BJ (cell line): ENCODE measurements at regions not wholly inside any gene's neighbourhood (a gene's known extent, or its start where the extent isn't known, plus 50 kb on each side); places are given as distances from the start of the nearest gene placed in this dataset.

Source experiments
- CTCF ChIA-PET: fragments of 350-600 bp; formaldehyde crosslinking; extraction: SDS; loops from one replicate; lab custom pipeline; 2021; ENCODE audit warnings: antibody characterized with exemption, inconsistent platforms; lab: Yijun Ruan, JAX
- POLR2A ChIA-PET: fragments of 300-600 bp; sonication (Branson Sonifier 250); formaldehyde crosslinking; extraction: SDS; loops from one replicate; lab custom pipeline; 2021; ENCODE audit warnings: antibody characterized with exemption; lab: Charles Lee
- DNase-seq: peaks from one replicate; pipeline ENCODE4 v3.0.0-alpha.2; 2011; ENCODE audit warnings: low read depth
- H3K27me3 ChIP-seq: 2 replicates; pipeline ENCODE4 v1.6.0; 2011; ENCODE audit warnings: low read length; ENCODE audit not compliant: control insufficient read depth, insufficient read depth
- H3K36me3 ChIP-seq: 2 replicates; pipeline ENCODE4 v1.5.1; 2011; ENCODE audit warnings: low read length; ENCODE audit not compliant: control insufficient read depth, insufficient read depth
- H3K4me3 ChIP-seq: 2 replicates; pipeline ENCODE4 v1.5.1; 2011; ENCODE audit warnings: low read depth, mild to moderate bottlenecking, control low read depth, low read length
- TF ChIP-seq, protein P1 (sequence below): IDR thresholded peaks from 2 replicates; pipeline ENCODE4 v1.5.1; 2011; ENCODE audit warnings: low read depth, mild to moderate bottlenecking, control low read depth, inconsistent platforms, low read length, moderate library complexity; ENCODE audit not compliant: insufficient read depth

DNA sequence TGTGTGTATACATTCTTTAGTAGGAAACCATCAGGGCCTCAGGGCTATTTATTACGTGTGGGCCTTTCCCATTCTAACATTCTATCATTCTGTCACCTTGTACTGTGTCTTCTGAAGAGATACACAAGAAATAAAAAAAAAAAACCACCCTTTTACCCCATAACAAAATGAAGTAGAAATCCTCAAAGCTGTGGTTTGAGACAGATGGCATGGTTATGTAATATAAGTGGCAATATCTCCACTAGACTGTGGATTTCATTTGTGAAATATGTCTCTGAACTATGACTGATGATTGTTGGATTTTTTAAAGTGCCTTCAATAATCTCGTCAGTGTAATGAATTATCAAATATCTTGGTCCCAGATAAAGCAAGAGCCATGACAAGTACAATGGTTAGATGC is 150.0 kb upstream of the BLID start:
- H3K36me3 ChIP-seq: no peaks in the 10 kb centered on the region
- DNase-seq: no peak
- POLR2A ChIA-PET: no interaction called here
- CTCF ChIA-PET: no interaction called here
- H3K27me3 ChIP-seq: peaks cover 2% of the 10 kb centered on the region; the same call in 1 of the 2 replicates
- TF ChIP-seq, protein P1, sequence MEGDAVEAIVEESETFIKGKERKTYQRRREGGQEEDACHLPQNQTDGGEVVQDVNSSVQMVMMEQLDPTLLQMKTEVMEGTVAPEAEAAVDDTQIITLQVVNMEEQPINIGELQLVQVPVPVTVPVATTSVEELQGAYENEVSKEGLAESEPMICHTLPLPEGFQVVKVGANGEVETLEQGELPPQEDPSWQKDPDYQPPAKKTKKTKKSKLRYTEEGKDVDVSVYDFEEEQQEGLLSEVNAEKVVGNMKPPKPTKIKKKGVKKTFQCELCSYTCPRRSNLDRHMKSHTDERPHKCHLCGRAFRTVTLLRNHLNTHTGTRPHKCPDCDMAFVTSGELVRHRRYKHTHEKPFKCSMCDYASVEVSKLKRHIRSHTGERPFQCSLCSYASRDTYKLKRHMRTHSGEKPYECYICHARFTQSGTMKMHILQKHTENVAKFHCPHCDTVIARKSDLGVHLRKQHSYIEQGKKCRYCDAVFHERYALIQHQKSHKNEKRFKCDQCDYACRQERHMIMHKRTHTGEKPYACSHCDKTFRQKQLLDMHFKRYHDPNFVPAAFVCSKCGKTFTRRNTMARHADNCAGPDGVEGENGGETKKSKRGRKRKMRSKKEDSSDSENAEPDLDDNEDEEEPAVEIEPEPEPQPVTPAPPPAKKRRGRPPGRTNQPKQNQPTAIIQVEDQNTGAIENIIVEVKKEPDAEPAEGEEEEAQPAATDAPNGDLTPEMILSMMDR: no peak
- no peak overlapping the region for H3K4me3 ChIP-seq

DNA sequence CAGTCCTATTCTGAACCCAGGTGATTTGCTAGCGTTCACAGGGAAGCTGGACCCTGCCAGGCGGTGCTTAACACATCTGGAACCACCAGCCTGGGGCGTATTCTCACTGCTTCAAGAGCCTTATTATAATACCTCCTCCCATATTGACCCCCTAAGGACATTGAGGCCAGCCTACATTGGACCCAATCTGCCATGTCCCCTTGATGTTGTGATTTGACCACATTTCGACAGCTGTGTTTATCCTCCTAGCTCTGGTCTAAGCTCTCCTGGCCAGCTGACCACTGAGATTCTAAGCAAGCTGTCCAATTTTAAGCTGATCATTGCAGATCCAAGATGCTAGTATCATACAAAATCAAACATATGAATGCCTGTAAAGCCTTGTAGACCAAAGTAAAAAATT is 148.1 kb upstream of the BLID start:
- peaks cover 2% of the 10 kb centered on the region; the same call in 1 of the 2 replicates for H3K27me3 ChIP-seq
- H3K4me3 ChIP-seq: no peak overlapping the region
- CTCF ChIA-PET: interaction anchor here (0.5 to 2.7 kb wide), 3 partner anchors 13 to 224 kb away, joined by 3 to 8 read pairs (median 3); no protein-coding TSS in a partner anchor
- H3K36me3 ChIP-seq: no peaks in the 10 kb centered on the region
- TF ChIP-seq, protein P1: no peak
- DNase-seq: no peak
- POLR2A ChIA-PET: no interaction called here

DNA sequence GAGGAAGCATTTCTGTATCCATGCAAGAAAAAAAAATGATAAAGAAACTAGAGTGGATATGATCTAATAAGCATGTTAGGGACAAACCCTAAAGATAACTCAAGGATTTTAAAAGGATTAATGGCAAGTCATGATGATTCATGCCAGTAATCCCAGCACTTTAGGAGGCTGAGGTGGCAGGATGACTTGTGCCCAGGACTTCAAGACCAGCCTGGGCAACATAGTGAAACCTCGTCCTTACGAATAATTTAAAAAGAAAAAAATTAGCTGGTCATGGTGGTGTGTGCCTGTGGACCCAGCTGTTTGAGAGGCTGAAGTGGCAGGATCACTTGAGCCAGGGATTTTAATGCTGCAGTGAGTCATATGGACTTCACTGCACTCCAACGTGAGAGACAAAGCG is 145.5 kb upstream of the BLID start:
- TF ChIP-seq, protein P1: no peak
- CTCF ChIA-PET: no interaction called here
- Histone ChIP-seq H3K36me3 (no peaks in the 10 kb centered on the region), H3K27me3 (peaks cover 7% of the 10 kb centered on the region), H3K4me3 (no peak overlapping the region)
- DNase-seq: no peak
- POLR2A ChIA-PET: no interaction called here

DNA sequence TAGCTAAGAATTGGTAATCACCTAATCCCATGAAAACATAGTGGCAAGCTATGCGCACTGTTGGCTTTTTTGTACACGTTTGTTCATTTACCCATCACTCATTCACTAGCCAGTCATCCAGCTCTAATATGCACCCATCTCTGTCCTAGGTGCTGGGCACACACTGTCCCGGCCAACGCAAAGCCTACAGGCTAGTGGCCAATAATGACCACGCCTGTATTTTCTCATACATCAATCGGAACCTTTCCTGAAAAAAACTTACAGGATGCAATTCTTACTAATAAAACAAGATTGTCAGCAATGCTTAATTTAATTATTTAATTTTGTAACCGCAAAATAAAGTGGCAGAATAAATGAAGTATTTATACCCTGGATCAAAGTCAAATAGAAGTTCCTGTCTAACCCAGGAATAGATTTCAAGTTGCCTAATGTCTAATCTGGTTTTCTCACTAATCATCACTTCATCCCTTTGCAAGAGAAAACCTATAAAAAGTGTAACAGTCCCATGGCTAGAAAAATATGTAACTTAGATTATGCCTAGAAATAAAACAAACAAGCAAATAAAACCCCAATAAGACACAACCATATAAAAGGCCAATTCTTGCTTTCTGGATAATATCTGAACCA is 143.3 kb upstream of the BLID start:
- Histone ChIP-seq H3K27me3 (peaks cover 7% of the 10 kb centered on the region), H3K36me3 (no peaks in the 10 kb centered on the region), H3K4me3 (no peak overlapping the region)
- ChIA-PET CTCF (no interaction called here), POLR2A (no interaction called here)
- DNase-seq: no peak
- TF ChIP-seq, protein P1: no peak

DNA sequence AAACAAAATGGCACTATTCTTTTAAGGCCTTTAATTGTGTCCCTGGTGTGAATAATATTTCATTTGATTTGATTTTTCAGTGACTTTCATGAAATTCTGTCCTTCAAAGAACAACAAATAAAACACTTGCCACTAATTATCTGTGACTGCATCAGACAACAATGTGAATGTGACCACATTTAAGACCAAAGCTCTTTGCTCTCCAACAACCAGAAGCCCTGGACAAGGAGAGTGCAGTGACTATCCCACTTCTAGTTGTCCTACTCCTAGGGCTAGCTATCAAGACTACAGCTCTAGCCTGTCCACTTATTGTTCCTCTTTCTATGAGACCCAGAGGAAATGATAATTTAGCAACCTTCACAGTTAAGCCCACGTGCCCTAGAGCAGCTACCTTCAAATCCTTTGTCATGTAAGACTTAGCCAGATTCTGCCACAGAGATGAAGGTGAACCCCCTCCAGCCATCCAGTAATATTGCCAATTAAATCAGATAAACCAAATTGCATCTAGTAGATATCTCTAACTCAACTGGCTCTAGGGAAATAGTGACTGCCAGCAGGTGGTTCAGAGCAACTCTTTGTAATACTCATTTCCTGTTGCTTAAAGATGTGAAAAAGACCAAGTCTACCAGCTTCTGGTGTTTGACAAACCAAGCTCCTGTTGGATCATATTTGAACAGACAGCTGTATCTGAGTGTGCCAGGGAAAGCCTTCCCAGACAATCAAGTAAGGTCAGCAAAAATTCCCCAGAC is 142.6 kb upstream of the BLID start:
- no peak overlapping the region for H3K4me3 ChIP-seq
- POLR2A ChIA-PET: no interaction called here
- CTCF ChIA-PET: no interaction called here
- DNase-seq: no peak
- peaks cover 5% of the 10 kb centered on the region; the same call in 1 of the 2 replicates for H3K27me3 ChIP-seq
- no peaks in the 10 kb centered on the region for H3K36me3 ChIP-seq
- TF ChIP-seq, protein P1: no peak
